GM23338 (cell line): ENCODE measurements at regions not wholly inside any gene's neighbourhood (a gene's known extent, or its start where the extent isn't known, plus 50 kb on each side); places are given as distances from the start of the nearest gene placed in this dataset.

Source experiments
- ATAC-seq: fragments of 200-7000 bp; cut with Tn5 transposase; 3 replicates; pipeline ENCODE4 v1.9.1; 2020
- DNase-seq: peaks from one replicate; pipeline ENCODE4 v3.0.0-alpha.2; 2015; ENCODE audit warnings: low spot score
- H2AFZ ChIP-seq: fragments of 200-600 bp; sonication (generic); 2 replicates; pipeline ENCODE4 v1.8.0; 2016; ENCODE audit warnings: antibody characterized with exemption, mild to moderate bottlenecking, moderate library complexity
- H3F3A ChIP-seq: fragments of 200-600 bp; sonication (generic); replicated peaks from 2 replicates; pipeline ENCODE4 v1.8.0; 2017; ENCODE audit warnings: antibody characterized with exemption, mixed run types, low read depth
- H3K27ac ChIP-seq: fragments of 200-600 bp; sonication (generic); 2 replicates; pipeline ENCODE4 v1.6.1; 2016; ENCODE audit warnings: low read depth
- H3K27me3 ChIP-seq: fragments of 200-600 bp; sonication (generic); 2 replicates; pipeline ENCODE4 v1.8.0; 2016; ENCODE audit warnings: mild to moderate bottlenecking, mixed run types, moderate library complexity; ENCODE audit not compliant: insufficient read depth
- H3K36me3 ChIP-seq: fragments of 200-600 bp; sonication (generic); 2 replicates; pipeline ENCODE4 v1.8.0; 2016; ENCODE audit warnings: mild to moderate bottlenecking; ENCODE audit not compliant: insufficient read depth
- H3K4me1 ChIP-seq: fragments of 200-600 bp; sonication (generic); 2 replicates; pipeline ENCODE4 v1.8.0; 2016; ENCODE audit warnings: mild to moderate bottlenecking, moderate library complexity; ENCODE audit not compliant: insufficient read depth
- H3K4me2 ChIP-seq: fragments of 200-600 bp; sonication (generic); 2 replicates; pipeline ENCODE4 v1.7.1; 2017; ENCODE audit warnings: mixed run types
- H3K4me3 ChIP-seq: fragments of 200-600 bp; sonication (generic); 2 replicates; pipeline ENCODE4 v1.6.1; 2016; ENCODE audit warnings: mixed run types
- H3K79me2 ChIP-seq: fragments of 200-600 bp; sonication (generic); replicated peaks from 2 replicates; pipeline ENCODE4 v1.8.0; 2017; ENCODE audit warnings: mild to moderate bottlenecking; ENCODE audit not compliant: insufficient read depth
- H3K9me2 ChIP-seq: fragments of 200-600 bp; sonication (generic); 2 replicates; pipeline ENCODE4 v1.8.0; 2017; ENCODE audit not compliant: insufficient read depth
- H4K20me1 ChIP-seq: fragments of 200-600 bp; sonication (generic); replicated peaks from 2 replicates; pipeline ENCODE4 v1.8.0; 2017; ENCODE audit warnings: mild to moderate bottlenecking; ENCODE audit not compliant: insufficient read depth
- H3K27ac Mint-ChIP-seq: 2 replicates; pipeline ENCODE4 v1.8.0; 2020; ENCODE audit warnings: inconsistent platforms, mild to moderate bottlenecking, moderate library complexity, mixed read lengths
- H3K27me3 Mint-ChIP-seq: 3 replicates; pipeline ENCODE4 v1.8.0; 2022; ENCODE audit warnings: low read depth, mild to moderate bottlenecking, moderate library complexity, mixed read lengths, inconsistent platforms; ENCODE audit not compliant: insufficient read depth, poor library complexity
- H3K36me3 Mint-ChIP-seq: 3 replicates; pipeline ENCODE4 v1.8.0; 2021; ENCODE audit warnings: low read depth, mild to moderate bottlenecking, inconsistent platforms, moderate library complexity, mixed read lengths
- H3K4me1 Mint-ChIP-seq: 3 replicates; pipeline ENCODE4 v1.8.0; 2020; ENCODE audit warnings: mild to moderate bottlenecking, inconsistent platforms, mixed read lengths
- H3K4me3 Mint-ChIP-seq: 3 replicates; pipeline ENCODE4 v1.8.0; 2021; ENCODE audit warnings: moderate library complexity, mild to moderate bottlenecking, inconsistent platforms, mixed read lengths
- H3K9me3 Mint-ChIP-seq: 3 replicates; pipeline ENCODE4 v1.8.0; 2020; ENCODE audit warnings: moderate library complexity, mild to moderate bottlenecking, inconsistent platforms, mixed read lengths
- ETS1 ChIP-seq: IDR thresholded peaks from 2 replicates; pipeline ENCODE4 v1.6.1; 2016; ENCODE audit warnings: antibody characterized with exemption
- EZH2 ChIP-seq: fragments of 200-600 bp; sonication (generic); IDR thresholded peaks from one replicate; pipeline ENCODE4 v1.8.0; 2017; ENCODE audit warnings: antibody characterized with exemption, mild to moderate bottlenecking, low read depth; ENCODE audit not compliant: unreplicated experiment
- EZH2phosphoT487 ChIP-seq: fragments of 200-600 bp; sonication (generic); IDR thresholded peaks from one replicate; pipeline ENCODE4 v1.8.1; 2018; ENCODE audit warnings: antibody characterized with exemption; ENCODE audit not compliant: unreplicated experiment
- JUNB ChIP-seq: IDR thresholded peaks from one replicate; pipeline ENCODE4 v1.6.1; 2016; ENCODE audit warnings: antibody characterized with exemption; ENCODE audit not compliant: unreplicated experiment
- POLR2AphosphoS5 ChIP-seq: IDR thresholded peaks from 2 replicates; pipeline ENCODE4 v1.6.1; 2016; ENCODE audit warnings: antibody characterized with exemption, low read depth
- STAT1 ChIP-seq: IDR thresholded peaks from one replicate; pipeline ENCODE4 v1.6.1; 2016; ENCODE audit warnings: antibody characterized with exemption; ENCODE audit not compliant: unreplicated experiment
- ZNF331 ChIP-seq: fragments of 250-450 bp; sonication (Bioruptor Pico); IDR thresholded peaks from 2 replicates; pipeline ENCODE4 v1.5.0; 2020; ENCODE audit warnings: low read depth, mild to moderate bottlenecking, moderate library complexity
- ZNF462 ChIP-seq: fragments of 250-450 bp; sonication (Bioruptor Pico); IDR thresholded peaks from 2 replicates; pipeline ENCODE4 v1.5.0; 2020; ENCODE audit warnings: mild to moderate bottlenecking, moderate library complexity
- TF ChIP-seq, protein P1 (sequence below): IDR thresholded peaks from one replicate; pipeline ENCODE4 v1.6.1; 2018; ENCODE audit warnings: antibody characterized with exemption; ENCODE audit not compliant: unreplicated experiment

GRCh38 chr3:70558956-70559355, 246.5 kb upstream of the MDFIC2 start (continued):
- TF ChIP-seq EZH2phosphoT487 (no peak), JUNB (no peak)

DNA sequence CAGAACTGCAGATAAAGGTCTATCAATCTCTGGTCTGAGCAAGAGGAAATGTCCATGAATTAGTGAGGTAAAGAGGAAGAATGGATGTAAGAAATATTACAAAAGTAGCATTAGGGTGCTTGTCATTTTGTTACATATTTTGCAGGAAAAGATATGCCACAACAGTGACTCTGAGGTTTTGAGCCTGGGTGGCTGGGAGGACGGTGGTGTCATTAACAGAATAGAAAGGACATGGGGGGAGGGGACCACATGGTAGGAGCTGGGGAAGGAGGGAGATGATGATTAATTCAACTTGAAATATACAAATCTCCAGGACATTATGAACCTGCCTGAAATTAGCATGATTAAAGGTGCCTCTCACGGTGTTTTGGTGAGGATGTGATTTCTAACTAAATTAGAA, 245.5 kb upstream of the MDFIC2 start:
- no peaks in the 10 kb centered on the region for H3K79me2 ChIP-seq
- peaks cover 7% of the 10 kb centered on the region; the same call in 1 of the 2 replicates for H3K4me1 ChIP-seq
- Mint-ChIP-seq H3K27me3 (peaks cover 3% of the 10 kb centered on the region), H3K4me3 (no peak overlapping the region), H3K36me3 (peaks cover 5% of the 10 kb centered on the region; the same call in 2 of the 3 replicates), H3K4me1 (peaks cover 12% of the 10 kb centered on the region), H3K9me3 (no peaks in the 10 kb centered on the region; the same call in 2 of the 3 replicates), H3K27ac (no peak overlapping the region)
- H3K36me3 ChIP-seq = no peaks in the 10 kb centered on the region
- H3K4me3 ChIP-seq = no peak overlapping the region
- H4K20me1 ChIP-seq = no peaks in the 10 kb centered on the region
- no peaks in the 10 kb centered on the region for H3K9me2 ChIP-seq
- ATAC-seq (no peak), DNase-seq (no peak)
- H3K27ac ChIP-seq = no peak overlapping the region
- H2AFZ ChIP-seq = no peak overlapping the region
- H3F3A ChIP-seq = no peaks in the 10 kb centered on the region
- no peaks in the 10 kb centered on the region for H3K27me3 ChIP-seq
- H3K4me2 ChIP-seq = no peak overlapping the region
- TF ChIP-seq EZH2phosphoT487 = no peak
- TF ChIP-seq POLR2AphosphoS5 = no peak
- TF ChIP-seq ZNF462 (CRISPR knock-in tag) = no peak
- TF ChIP-seq EZH2 = no peak
- TF ChIP-seq, protein P1, sequence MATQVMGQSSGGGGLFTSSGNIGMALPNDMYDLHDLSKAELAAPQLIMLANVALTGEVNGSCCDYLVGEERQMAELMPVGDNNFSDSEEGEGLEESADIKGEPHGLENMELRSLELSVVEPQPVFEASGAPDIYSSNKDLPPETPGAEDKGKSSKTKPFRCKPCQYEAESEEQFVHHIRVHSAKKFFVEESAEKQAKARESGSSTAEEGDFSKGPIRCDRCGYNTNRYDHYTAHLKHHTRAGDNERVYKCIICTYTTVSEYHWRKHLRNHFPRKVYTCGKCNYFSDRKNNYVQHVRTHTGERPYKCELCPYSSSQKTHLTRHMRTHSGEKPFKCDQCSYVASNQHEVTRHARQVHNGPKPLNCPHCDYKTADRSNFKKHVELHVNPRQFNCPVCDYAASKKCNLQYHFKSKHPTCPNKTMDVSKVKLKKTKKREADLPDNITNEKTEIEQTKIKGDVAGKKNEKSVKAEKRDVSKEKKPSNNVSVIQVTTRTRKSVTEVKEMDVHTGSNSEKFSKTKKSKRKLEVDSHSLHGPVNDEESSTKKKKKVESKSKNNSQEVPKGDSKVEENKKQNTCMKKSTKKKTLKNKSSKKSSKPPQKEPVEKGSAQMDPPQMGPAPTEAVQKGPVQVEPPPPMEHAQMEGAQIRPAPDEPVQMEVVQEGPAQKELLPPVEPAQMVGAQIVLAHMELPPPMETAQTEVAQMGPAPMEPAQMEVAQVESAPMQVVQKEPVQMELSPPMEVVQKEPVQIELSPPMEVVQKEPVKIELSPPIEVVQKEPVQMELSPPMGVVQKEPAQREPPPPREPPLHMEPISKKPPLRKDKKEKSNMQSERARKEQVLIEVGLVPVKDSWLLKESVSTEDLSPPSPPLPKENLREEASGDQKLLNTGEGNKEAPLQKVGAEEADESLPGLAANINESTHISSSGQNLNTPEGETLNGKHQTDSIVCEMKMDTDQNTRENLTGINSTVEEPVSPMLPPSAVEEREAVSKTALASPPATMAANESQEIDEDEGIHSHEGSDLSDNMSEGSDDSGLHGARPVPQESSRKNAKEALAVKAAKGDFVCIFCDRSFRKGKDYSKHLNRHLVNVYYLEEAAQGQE = no peak
- no peak for TF ChIP-seq STAT1
- no peak for TF ChIP-seq ZNF331
- TF ChIP-seq JUNB = no peak
- no peak for TF ChIP-seq ETS1
